Activated T-cell treated with anti-CD3 and anti-CD28 coated beads, Interleukin-2, amount 50 U/mL, for 24 hours (primary cell): ENCODE measurements at regions not wholly inside any gene's neighbourhood (a gene's known extent, or its start where the extent isn't known, plus 50 kb on each side); places are given as distances from the start of the nearest gene placed in this dataset.

ENCODE experiments used
- DNase-seq: peaks from one replicate; pipeline ENCODE4 v3.0.0-alpha.2; 2020
- H3K27ac Mint-ChIP-seq: 2 replicates; pipeline ENCODE4 v1.8.0; 2020; ENCODE audit warnings: mild to moderate bottlenecking, mixed read lengths
- H3K27me3 Mint-ChIP-seq: 2 replicates; pipeline ENCODE4 v1.8.0; 2020; ENCODE audit warnings: mixed read lengths
- H3K36me3 Mint-ChIP-seq: 2 replicates; pipeline ENCODE4 v1.8.0; 2020; ENCODE audit warnings: low read depth, mixed read lengths
- H3K4me1 Mint-ChIP-seq: 2 replicates; pipeline ENCODE4 v1.8.0; 2020; ENCODE audit warnings: low read depth, mixed read lengths
- H3K4me3 Mint-ChIP-seq: 2 replicates; pipeline ENCODE4 v1.8.0; 2020; ENCODE audit warnings: mild to moderate bottlenecking, moderate library complexity, mixed read lengths
- H3K9me3 Mint-ChIP-seq: 2 replicates; pipeline ENCODE4 v1.8.0; 2020; ENCODE audit warnings: mixed read lengths

GRCh38 chr3:81279481-81280379, 481.7 kb downstream of the GBE1 start:
- Mint-ChIP-seq H3K9me3 (peaks cover 8% of the 10 kb centered on the region), H3K36me3 (no peaks in the 10 kb centered on the region), H3K4me3 (no peak overlapping the region), H3K27ac (no peak overlapping the region), H3K27me3 (no peaks in the 10 kb centered on the region), H3K4me1 (no peaks in the 10 kb centered on the region)
- DNase-seq = no peak

DNA sequence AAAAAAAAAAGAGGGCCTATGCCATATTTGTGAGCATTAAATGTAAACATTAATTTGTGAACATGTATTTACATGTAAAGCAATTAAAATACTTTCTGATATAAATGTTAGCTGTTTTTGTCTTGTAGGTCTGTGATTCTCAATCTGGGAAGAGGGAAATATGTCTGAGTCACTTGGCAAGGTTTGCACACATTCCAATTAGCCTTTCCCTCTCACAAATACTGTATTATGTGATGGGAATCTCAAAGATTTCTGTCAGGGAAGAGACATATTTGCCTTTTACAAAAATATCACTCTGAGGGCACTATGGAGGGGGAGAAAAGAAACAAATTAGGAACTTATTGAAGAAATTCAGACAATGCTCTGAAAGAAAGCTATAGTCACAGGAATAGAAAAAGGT, 483.6 kb downstream of the GBE1 start:
- H3K9me3 Mint-ChIP-seq = peaks cover 8% of the 10 kb centered on the region
- H3K27ac Mint-ChIP-seq = no peak overlapping the region
- H3K4me3 Mint-ChIP-seq = no peak overlapping the region
- H3K27me3 Mint-ChIP-seq = no peaks in the 10 kb centered on the region
- no peaks in the 10 kb centered on the region for H3K4me1 Mint-ChIP-seq
- no peak for DNase-seq
- H3K36me3 Mint-ChIP-seq = no peaks in the 10 kb centered on the region

GRCh38 chr3:81274671-81275070, 486.8 kb downstream of the GBE1 start:
- Mint-ChIP-seq H3K36me3 (no peaks in the 10 kb centered on the region), H3K4me3 (no peak overlapping the region), H3K27ac (no peak overlapping the region), H3K4me1 (no peaks in the 10 kb centered on the region), H3K27me3 (no peaks in the 10 kb centered on the region), H3K9me3 (peaks cover 2% of the 10 kb centered on the region)
- DNase-seq = no peak

- DNase-seq = no peak
- no peaks in the 10 kb centered on the region for H3K4me1 Mint-ChIP-seq
- no peaks in the 10 kb centered on the region for H3K27me3 Mint-ChIP-seq
- no peaks in the 10 kb centered on the region for H3K36me3 Mint-ChIP-seq
- no peak overlapping the region for H3K27ac Mint-ChIP-seq
- no peak overlapping the region for H3K4me3 Mint-ChIP-seq
- peaks cover 4% of the 10 kb centered on the region for H3K9me3 Mint-ChIP-seq
Observed at GRCh38 chr3:81270603-81271379, 490.7 kb downstream of the GBE1 start.

DNA sequence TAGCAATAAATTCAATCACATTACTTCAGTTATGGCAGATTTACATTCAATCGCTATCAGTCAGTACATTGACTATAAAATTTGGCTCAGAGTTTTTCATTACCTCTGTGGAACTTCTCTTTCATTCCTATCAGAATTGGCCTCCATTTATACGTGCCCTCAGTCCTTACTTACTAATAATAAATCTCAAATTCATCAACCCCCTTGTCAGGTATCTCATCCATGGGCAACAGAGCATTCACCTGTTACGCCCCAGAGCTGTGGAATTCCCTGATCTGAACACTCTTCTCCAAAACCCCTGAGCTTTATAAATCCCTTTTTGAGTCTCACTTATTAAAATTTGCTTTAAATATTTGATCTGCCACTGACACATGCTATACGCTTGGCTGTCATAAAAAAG, 492.9 kb downstream of the GBE1 start:
- Mint-ChIP-seq H3K9me3 (peaks cover 6% of the 10 kb centered on the region), H3K4me3 (no peak overlapping the region), H3K27ac (no peak overlapping the region), H3K27me3 (no peaks in the 10 kb centered on the region), H3K4me1 (no peaks in the 10 kb centered on the region), H3K36me3 (no peaks in the 10 kb centered on the region)
- no peak for DNase-seq

DNA sequence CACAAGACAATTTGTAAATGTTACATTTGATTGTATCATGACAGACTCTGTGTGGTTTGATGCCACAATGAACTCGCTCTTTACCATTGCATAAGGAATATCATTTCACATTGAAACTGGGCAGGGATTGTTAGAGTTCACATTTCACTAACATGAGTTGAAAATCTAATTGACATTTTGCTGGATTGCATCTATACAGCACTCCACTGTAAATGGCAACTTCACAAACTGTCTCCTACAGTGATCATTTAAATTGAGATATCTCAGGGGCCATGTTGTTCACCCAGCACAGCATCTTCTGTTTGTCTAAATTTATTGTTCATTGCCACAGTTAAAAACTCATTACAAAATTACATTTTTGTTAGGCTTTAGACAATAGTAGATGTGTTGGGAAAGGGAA, 499.4 kb downstream of the GBE1 start:
- no peak overlapping the region for H3K4me3 Mint-ChIP-seq
- no peaks in the 10 kb centered on the region for H3K4me1 Mint-ChIP-seq
- peaks cover 3% of the 10 kb centered on the region for H3K9me3 Mint-ChIP-seq
- H3K27ac Mint-ChIP-seq = no peak overlapping the region
- H3K36me3 Mint-ChIP-seq = no peaks in the 10 kb centered on the region
- DNase-seq = no peak
- H3K27me3 Mint-ChIP-seq = no peaks in the 10 kb centered on the region

- Mint-ChIP-seq H3K36me3 (no peaks in the 10 kb centered on the region), H3K4me1 (no peaks in the 10 kb centered on the region), H3K9me3 (no peaks in the 10 kb centered on the region), H3K27ac (no peak overlapping the region), H3K27me3 (no peaks in the 10 kb centered on the region), H3K4me3 (no peak overlapping the region)
- no peak for DNase-seq
Observed at GRCh38 chr3:81255463-81255862, 506.0 kb downstream of the GBE1 start.

DNA sequence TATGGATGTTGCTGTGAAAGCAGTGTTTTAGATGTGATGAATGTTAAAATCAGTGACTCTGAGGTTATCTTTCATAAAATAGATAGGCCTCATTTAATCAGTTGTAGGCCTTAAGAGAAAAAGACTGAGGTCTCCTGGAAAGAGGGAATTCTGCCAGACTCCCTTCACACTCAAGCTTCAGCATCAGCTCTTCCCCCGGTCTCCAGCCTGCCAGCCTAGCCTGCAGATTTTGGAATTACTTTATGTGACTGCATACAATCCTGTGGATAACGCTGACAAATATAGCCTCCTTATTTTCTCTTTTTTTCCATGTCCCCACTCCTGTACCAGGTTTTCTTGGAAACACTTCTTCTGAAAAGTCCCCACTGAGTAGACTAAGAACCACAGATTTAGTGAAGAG, 510.3 kb downstream of the GBE1 start:
- no peak overlapping the region for H3K4me3 Mint-ChIP-seq
- H3K27me3 Mint-ChIP-seq = no peaks in the 10 kb centered on the region
- H3K36me3 Mint-ChIP-seq = no peaks in the 10 kb centered on the region
- no peak overlapping the region for H3K27ac Mint-ChIP-seq
- no peak for DNase-seq
- H3K4me1 Mint-ChIP-seq = no peaks in the 10 kb centered on the region
- H3K9me3 Mint-ChIP-seq = peaks cover 5% of the 10 kb centered on the region

GRCh38 chr3:81249540-81250029, 511.9 kb downstream of the GBE1 start:
- H3K27ac Mint-ChIP-seq = no peak overlapping the region
- no peak overlapping the region for H3K4me3 Mint-ChIP-seq
- no peaks in the 10 kb centered on the region for H3K36me3 Mint-ChIP-seq
- H3K27me3 Mint-ChIP-seq = no peaks in the 10 kb centered on the region
- no peak for DNase-seq
- H3K4me1 Mint-ChIP-seq = no peaks in the 10 kb centered on the region
- H3K9me3 Mint-ChIP-seq = peaks cover 5% of the 10 kb centered on the region

DNA sequence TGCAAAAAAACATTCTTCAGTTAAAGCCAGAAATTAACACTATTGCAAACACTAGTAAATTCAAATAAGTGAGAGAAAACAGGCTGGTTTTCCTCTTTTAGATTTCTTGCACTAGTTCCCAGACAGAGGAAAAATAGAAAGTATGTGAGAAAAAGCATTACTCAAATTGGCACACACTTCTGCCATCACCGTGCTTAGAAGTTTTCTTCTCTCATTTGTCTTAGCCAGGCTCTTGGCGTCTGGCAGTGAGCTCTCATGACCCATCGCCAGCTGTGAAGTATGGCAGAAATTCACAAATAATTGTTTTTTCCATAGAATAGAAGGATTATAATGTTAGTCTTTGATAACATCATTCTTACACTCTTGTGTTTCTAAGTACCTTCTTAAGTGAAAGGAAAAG, 515.9 kb downstream of the GBE1 start:
- H3K27ac Mint-ChIP-seq = no peak overlapping the region

DNA sequence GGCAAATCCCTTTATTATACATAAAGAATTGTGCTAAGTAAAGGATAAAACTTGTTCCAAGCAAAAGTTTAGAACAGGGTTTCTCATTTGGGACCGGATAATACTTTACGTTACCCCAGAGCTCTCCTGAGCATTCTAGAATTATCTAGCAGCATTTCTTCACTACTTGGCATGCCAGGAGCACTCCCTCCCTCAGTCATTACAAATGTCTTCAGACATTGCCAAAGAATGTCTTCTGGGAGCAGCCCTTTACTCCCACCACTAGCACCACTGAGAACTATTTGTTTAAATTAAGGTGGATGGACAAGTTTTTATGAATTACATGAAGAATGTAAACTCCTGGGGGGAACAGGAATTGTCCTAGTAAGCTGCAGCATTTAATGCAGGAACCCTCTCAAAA, 516.4 kb downstream of the GBE1 start:
- Mint-ChIP-seq H3K27ac (no peak overlapping the region), H3K9me3 (peaks cover 7% of the 10 kb centered on the region)
- no peak for DNase-seq

More for the DNA sequence above, 515.9 kb downstream of the GBE1 start:
- no peaks in the 10 kb centered on the region for H3K4me1 Mint-ChIP-seq
- no peaks in the 10 kb centered on the region for H3K27me3 Mint-ChIP-seq
- peaks cover 7% of the 10 kb centered on the region for H3K9me3 Mint-ChIP-seq
- DNase-seq = no peak
- H3K36me3 Mint-ChIP-seq = no peaks in the 10 kb centered on the region
- no peak overlapping the region for H3K4me3 Mint-ChIP-seq

DNA sequence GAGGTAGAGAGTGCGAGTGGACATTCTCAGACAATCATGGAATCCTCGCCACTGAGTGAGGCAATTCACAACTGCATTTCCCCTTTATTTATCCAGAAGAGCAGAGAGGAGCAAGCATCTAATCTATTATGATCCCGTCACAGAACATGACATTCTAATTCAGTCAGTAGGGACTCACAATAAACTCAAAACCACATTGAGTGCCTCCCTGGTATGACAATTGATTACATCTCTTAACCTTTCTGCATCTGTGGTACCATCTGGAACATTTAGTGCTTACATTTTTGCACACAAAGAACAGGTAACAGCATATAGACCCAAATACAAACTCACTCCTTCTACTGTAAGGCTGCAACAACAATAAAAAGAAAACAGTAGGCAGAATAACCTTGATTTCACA, 517.2 kb downstream of the GBE1 start:
- DNase-seq = no peak

More for the DNA sequence above, 516.4 kb downstream of the GBE1 start:
- no peaks in the 10 kb centered on the region for H3K4me1 Mint-ChIP-seq
- no peaks in the 10 kb centered on the region for H3K36me3 Mint-ChIP-seq
- no peaks in the 10 kb centered on the region for H3K27me3 Mint-ChIP-seq
- H3K4me3 Mint-ChIP-seq = no peak overlapping the region

GRCh38 chr3:81242871-81243270, 518.6 kb downstream of the GBE1 start:
- Mint-ChIP-seq H3K27me3 (no peaks in the 10 kb centered on the region), H3K4me3 (no peak overlapping the region), H3K27ac (no peak overlapping the region), H3K9me3 (peaks cover 6% of the 10 kb centered on the region), H3K4me1 (no peaks in the 10 kb centered on the region), H3K36me3 (no peaks in the 10 kb centered on the region)
- DNase-seq = no peak

More for the DNA sequence above, 517.2 kb downstream of the GBE1 start:
- H3K27me3 Mint-ChIP-seq = no peaks in the 10 kb centered on the region
- no peak overlapping the region for H3K27ac Mint-ChIP-seq
- H3K4me1 Mint-ChIP-seq = no peaks in the 10 kb centered on the region
- no peak overlapping the region for H3K4me3 Mint-ChIP-seq
- H3K9me3 Mint-ChIP-seq = peaks cover 7% of the 10 kb centered on the region
- H3K36me3 Mint-ChIP-seq = no peaks in the 10 kb centered on the region

- H3K27ac Mint-ChIP-seq = no peak overlapping the region
- no peaks in the 10 kb centered on the region for H3K36me3 Mint-ChIP-seq
- H3K27me3 Mint-ChIP-seq = no peaks in the 10 kb centered on the region
- H3K4me1 Mint-ChIP-seq = no peaks in the 10 kb centered on the region
- H3K4me3 Mint-ChIP-seq = no peak overlapping the region
- peaks cover 13% of the 10 kb centered on the region for H3K9me3 Mint-ChIP-seq
- no peak for DNase-seq
Observed at GRCh38 chr3:81237181-81237580, 524.3 kb downstream of the GBE1 start.

DNA sequence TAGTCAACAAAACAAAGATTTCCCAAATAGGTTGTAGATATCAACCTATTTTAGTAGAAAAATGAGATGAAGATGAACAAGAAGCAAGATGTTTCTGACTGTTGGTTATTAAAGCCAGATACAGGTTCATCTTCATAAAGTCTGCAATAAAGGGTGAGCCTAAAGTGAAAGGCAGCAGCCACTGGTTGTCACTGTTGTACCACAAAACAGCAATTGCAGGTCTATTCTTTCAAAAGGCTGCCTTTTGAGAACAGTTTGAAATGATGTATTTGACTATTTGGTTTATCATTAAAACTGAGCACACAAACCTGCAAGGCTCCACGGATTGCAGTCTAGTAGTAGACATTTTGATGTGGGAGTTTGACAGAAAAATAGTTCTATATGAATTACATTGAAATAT, 543.4 kb downstream of the GBE1 start:
- H3K4me1 Mint-ChIP-seq = no peaks in the 10 kb centered on the region
- DNase-seq = no peak
- H3K9me3 Mint-ChIP-seq = peaks cover 3% of the 10 kb centered on the region
- H3K27me3 Mint-ChIP-seq = no peaks in the 10 kb centered on the region
- H3K36me3 Mint-ChIP-seq = no peaks in the 10 kb centered on the region
- H3K27ac Mint-ChIP-seq = no peak overlapping the region
- no peak overlapping the region for H3K4me3 Mint-ChIP-seq
